Neural cell (in vitro differentiated cells): ENCODE measurements at regions not wholly inside any gene's neighbourhood (a gene's known extent, or its start where the extent isn't known, plus 50 kb on each side); places are given as distances from the start of the nearest gene placed in this dataset.

Source experiments
- EP300 ChIP-seq: fragments of 450-650 bp; conservative IDR thresholded peaks from 2 replicates; pipeline ENCODE4 v1.6.1; 2014; ENCODE audit warnings: antibody characterized with exemption, mild to moderate bottlenecking, moderate library complexity; ENCODE audit not compliant: poor library complexity, severe bottlenecking
- EZH2 ChIP-seq: fragments of 200-600, 300-800 bp; shearing (Covaris generic), sonication (generic); IDR thresholded peaks from 2 replicates; pipeline ENCODE4 v1.6.1; 2014; ENCODE audit warnings: antibody characterized with exemption, low read length, borderline replicate concordance, mild to moderate bottlenecking; ENCODE audit not compliant: insufficient read depth, poor library complexity, severe bottlenecking
- MXI1 ChIP-seq: fragments of 450-650 bp; conservative IDR thresholded peaks from 2 replicates; pipeline ENCODE4 v1.6.1; 2014; ENCODE audit warnings: antibody characterized with exemption, mild to moderate bottlenecking; ENCODE audit not compliant: poor library complexity, severe bottlenecking
- POLR2AphosphoS5 ChIP-seq: IDR thresholded peaks from 2 replicates; pipeline ENCODE4 v1.6.1; 2012
- RAD21 ChIP-seq: fragments of 450-650 bp; conservative IDR thresholded peaks from 2 replicates; pipeline ENCODE4 v1.6.1; 2014; ENCODE audit warnings: antibody characterized with exemption, mild to moderate bottlenecking, moderate library complexity
- SMC3 ChIP-seq: fragments of 450-650 bp; conservative IDR thresholded peaks from 2 replicates; pipeline ENCODE4 v1.6.1; 2014; ENCODE audit warnings: antibody characterized with exemption, mild to moderate bottlenecking, moderate library complexity; ENCODE audit not compliant: poor library complexity
- TAF1 ChIP-seq: IDR thresholded peaks from 2 replicates; pipeline ENCODE4 v1.6.1; 2012; ENCODE audit warnings: low read depth
- TF ChIP-seq, protein P1 (sequence below): fragments of 450-650 bp; IDR thresholded peaks from 2 replicates; pipeline ENCODE4 v1.5.1; 2014; ENCODE audit warnings: antibody characterized with exemption, mild to moderate bottlenecking, moderate library complexity; ENCODE audit not compliant: poor library complexity, severe bottlenecking
- TF ChIP-seq, protein P2 (sequence below): IDR thresholded peaks from 2 replicates; pipeline ENCODE4 v1.6.1; 2012; ENCODE audit warnings: borderline replicate concordance

DNA sequence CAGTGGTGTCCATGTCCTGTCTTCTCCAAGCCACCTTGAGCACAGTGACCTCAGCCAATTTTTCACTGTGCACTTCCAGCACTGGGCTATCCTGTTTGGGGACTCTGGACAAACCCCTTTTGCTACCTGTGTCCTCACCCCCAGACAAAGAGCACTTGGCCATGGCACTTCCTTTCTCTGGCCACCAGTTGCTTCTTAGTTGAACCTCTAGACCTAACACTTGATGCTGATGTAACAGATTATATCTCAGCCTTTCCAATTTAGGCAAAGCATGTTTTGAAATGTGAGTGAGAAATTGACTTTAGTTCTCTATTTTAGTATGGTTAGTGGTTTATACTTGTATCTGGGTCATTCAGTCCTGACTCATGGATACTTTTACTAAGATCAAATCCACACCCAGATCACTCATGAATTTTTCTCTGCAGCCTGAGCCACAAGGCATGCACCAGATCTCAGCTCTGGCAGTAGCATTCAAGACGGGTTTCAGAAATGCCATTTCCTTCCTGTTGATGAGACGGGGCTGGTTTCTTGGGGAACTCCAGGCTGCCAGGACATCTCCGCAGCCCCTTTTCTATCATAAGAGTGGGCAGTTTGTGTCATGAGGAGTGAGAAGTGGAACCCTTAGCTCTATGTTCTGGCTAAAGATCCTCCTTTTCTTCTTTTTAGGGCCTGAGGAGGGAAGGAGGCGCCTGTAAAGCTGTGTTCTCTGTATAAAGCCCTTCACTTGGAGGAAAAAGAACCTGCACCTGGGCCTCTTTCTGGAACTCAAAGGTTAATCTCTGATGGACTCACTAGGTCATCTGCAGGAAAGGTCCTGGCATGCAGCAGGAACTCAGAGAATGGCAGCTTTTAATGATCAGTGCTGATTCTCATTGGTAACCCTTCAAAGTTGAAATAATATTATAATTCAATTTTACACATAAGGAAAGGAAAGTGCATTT lies 185.6 kb upstream of the TENM4 start:
- TF ChIP-seq EZH2, result no peak
- TF ChIP-seq, protein P1, sequence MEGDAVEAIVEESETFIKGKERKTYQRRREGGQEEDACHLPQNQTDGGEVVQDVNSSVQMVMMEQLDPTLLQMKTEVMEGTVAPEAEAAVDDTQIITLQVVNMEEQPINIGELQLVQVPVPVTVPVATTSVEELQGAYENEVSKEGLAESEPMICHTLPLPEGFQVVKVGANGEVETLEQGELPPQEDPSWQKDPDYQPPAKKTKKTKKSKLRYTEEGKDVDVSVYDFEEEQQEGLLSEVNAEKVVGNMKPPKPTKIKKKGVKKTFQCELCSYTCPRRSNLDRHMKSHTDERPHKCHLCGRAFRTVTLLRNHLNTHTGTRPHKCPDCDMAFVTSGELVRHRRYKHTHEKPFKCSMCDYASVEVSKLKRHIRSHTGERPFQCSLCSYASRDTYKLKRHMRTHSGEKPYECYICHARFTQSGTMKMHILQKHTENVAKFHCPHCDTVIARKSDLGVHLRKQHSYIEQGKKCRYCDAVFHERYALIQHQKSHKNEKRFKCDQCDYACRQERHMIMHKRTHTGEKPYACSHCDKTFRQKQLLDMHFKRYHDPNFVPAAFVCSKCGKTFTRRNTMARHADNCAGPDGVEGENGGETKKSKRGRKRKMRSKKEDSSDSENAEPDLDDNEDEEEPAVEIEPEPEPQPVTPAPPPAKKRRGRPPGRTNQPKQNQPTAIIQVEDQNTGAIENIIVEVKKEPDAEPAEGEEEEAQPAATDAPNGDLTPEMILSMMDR, result no peak
- no peak for TF ChIP-seq EP300
- TF ChIP-seq POLR2AphosphoS5, result no peak
- TF ChIP-seq MXI1, result no peak
- no peak for TF ChIP-seq TAF1
- TF ChIP-seq RAD21, result no peak
- TF ChIP-seq, protein P2, sequence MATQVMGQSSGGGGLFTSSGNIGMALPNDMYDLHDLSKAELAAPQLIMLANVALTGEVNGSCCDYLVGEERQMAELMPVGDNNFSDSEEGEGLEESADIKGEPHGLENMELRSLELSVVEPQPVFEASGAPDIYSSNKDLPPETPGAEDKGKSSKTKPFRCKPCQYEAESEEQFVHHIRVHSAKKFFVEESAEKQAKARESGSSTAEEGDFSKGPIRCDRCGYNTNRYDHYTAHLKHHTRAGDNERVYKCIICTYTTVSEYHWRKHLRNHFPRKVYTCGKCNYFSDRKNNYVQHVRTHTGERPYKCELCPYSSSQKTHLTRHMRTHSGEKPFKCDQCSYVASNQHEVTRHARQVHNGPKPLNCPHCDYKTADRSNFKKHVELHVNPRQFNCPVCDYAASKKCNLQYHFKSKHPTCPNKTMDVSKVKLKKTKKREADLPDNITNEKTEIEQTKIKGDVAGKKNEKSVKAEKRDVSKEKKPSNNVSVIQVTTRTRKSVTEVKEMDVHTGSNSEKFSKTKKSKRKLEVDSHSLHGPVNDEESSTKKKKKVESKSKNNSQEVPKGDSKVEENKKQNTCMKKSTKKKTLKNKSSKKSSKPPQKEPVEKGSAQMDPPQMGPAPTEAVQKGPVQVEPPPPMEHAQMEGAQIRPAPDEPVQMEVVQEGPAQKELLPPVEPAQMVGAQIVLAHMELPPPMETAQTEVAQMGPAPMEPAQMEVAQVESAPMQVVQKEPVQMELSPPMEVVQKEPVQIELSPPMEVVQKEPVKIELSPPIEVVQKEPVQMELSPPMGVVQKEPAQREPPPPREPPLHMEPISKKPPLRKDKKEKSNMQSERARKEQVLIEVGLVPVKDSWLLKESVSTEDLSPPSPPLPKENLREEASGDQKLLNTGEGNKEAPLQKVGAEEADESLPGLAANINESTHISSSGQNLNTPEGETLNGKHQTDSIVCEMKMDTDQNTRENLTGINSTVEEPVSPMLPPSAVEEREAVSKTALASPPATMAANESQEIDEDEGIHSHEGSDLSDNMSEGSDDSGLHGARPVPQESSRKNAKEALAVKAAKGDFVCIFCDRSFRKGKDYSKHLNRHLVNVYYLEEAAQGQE, result no peak
- no peak for TF ChIP-seq SMC3
